ENCODE measurements at regions not wholly inside any gene's neighbourhood (a gene's known extent, or its start where the extent isn't known, plus 50 kb on each side); places are given as distances from the start of the nearest gene placed in this dataset.

GRCh38 chr5:143955141-143955540 lies 143.2 kb downstream of the HMHB1 start:
- H2AFZ ChIP-seq (ENCODE audit: low read depth, low read length) = peak overlapping the region; percentile 39
- TF ChIP-seq EZH2 (IDR thresholded peaks at IDR 0.05; ENCODE audit: insufficient read depth, low read length) = no peak
- no peak for TF ChIP-seq CTCF (IDR thresholded peaks at IDR 0.05; ENCODE audit: insufficient read depth, low read depth, low read length)
- H3K4me2 ChIP-seq (ENCODE audit: low read length) = no peak overlapping the region
- H3K27ac ChIP-seq (ENCODE audit: low read depth, low read length) = no peak overlapping the region
- no peaks in the 10 kb centered on the region for H3K9me3 Mint-ChIP-seq (ENCODE audit: unreplicated experiment)
- no peaks in the 10 kb centered on the region for H3K79me2 ChIP-seq (ENCODE audit: insufficient read depth, low read length)
- H3K9ac ChIP-seq (ENCODE audit: low read length) = no peak overlapping the region
- H3K4me1 ChIP-seq (ENCODE audit: insufficient read depth, low read length) = no peaks in the 10 kb centered on the region
- no peaks in the 10 kb centered on the region for H3K9me3 ChIP-seq (ENCODE audit: insufficient read depth, low read depth, low read length)
- FAIRE-seq = no peak
- no peak overlapping the region for H3K4me3 Mint-ChIP-seq (ENCODE audit: unreplicated experiment)
- peak; percentile 51 for DNase-seq (ENCODE audit: low read depth)
- H3K27me3 Mint-ChIP-seq (ENCODE audit: low read depth, unreplicated experiment) = no peaks in the 10 kb centered on the region
- H4K20me1 ChIP-seq (ENCODE audit: insufficient read depth, low read length) = no peaks in the 10 kb centered on the region
- no peaks in the 10 kb centered on the region for H3K36me3 ChIP-seq (ENCODE audit: insufficient read depth, low read length)
- peak overlapping the region; percentile 70 for H3K27ac Mint-ChIP-seq (ENCODE audit: unreplicated experiment)
- no peak overlapping the region for H3K4me3 ChIP-seq (ENCODE audit: insufficient read depth, low read depth, low read length)
- peaks cover 4% of the 10 kb centered on the region for H3K4me1 Mint-ChIP-seq (ENCODE audit: low read depth, unreplicated experiment)
- no peaks in the 10 kb centered on the region for H3K36me3 Mint-ChIP-seq (ENCODE audit: low read depth, unreplicated experiment)
- H3K27me3 ChIP-seq (ENCODE audit: insufficient read depth, low read length) = no peaks in the 10 kb centered on the region

GRCh38 chr5:143957455-143957854 lies 145.5 kb downstream of the HMHB1 start:
- Histone ChIP-seq H3K4me1 (ENCODE audit: insufficient read depth, low read length) (no peaks in the 10 kb centered on the region), H3K9me3 (ENCODE audit: insufficient read depth, low read depth, low read length) (no peaks in the 10 kb centered on the region), H3K4me2 (ENCODE audit: low read length) (no peak overlapping the region), H2AFZ (ENCODE audit: low read depth, low read length) (no peak overlapping the region), H3K27me3 (ENCODE audit: insufficient read depth, low read length) (no peaks in the 10 kb centered on the region), H3K27ac (ENCODE audit: low read depth, low read length) (no peak overlapping the region), H3K9ac (ENCODE audit: low read length) (no peak overlapping the region), H3K36me3 (ENCODE audit: insufficient read depth, low read length) (no peaks in the 10 kb centered on the region), H3K4me3 (ENCODE audit: insufficient read depth, low read depth, low read length) (no peak overlapping the region), H4K20me1 (ENCODE audit: insufficient read depth, low read length) (no peaks in the 10 kb centered on the region), H3K79me2 (ENCODE audit: insufficient read depth, low read length) (no peaks in the 10 kb centered on the region)
- TF ChIP-seq EZH2 (IDR thresholded peaks at IDR 0.05; ENCODE audit: insufficient read depth, low read length) (no peak), CTCF (IDR thresholded peaks at IDR 0.05; ENCODE audit: insufficient read depth, low read depth, low read length) (peak; percentile 37)
- H3K4me3 Mint-ChIP-seq (ENCODE audit: unreplicated experiment) = no peak overlapping the region
- DNase-seq (ENCODE audit: low read depth) (no peak), FAIRE-seq (no peak)
- no peaks in the 10 kb centered on the region for H3K9me3 Mint-ChIP-seq (ENCODE audit: unreplicated experiment)
- H3K27ac Mint-ChIP-seq (ENCODE audit: unreplicated experiment) = no peak overlapping the region
- no peaks in the 10 kb centered on the region for H3K27me3 Mint-ChIP-seq (ENCODE audit: low read depth, unreplicated experiment)
- H3K36me3 Mint-ChIP-seq (ENCODE audit: low read depth, unreplicated experiment) = no peaks in the 10 kb centered on the region
- H3K4me1 Mint-ChIP-seq (ENCODE audit: low read depth, unreplicated experiment) = peaks cover 4% of the 10 kb centered on the region

- H3K36me3 ChIP-seq (ENCODE audit: insufficient read depth, low read length) = no peaks in the 10 kb centered on the region
- FAIRE-seq (no peak), DNase-seq (ENCODE audit: low read depth) (no peak)
- Mint-ChIP-seq H3K36me3 (ENCODE audit: low read depth, unreplicated experiment) (no peaks in the 10 kb centered on the region), H3K9me3 (ENCODE audit: unreplicated experiment) (no peaks in the 10 kb centered on the region), H3K27me3 (ENCODE audit: low read depth, unreplicated experiment) (no peaks in the 10 kb centered on the region), H3K4me3 (ENCODE audit: unreplicated experiment) (no peak overlapping the region), H3K4me1 (ENCODE audit: low read depth, unreplicated experiment) (peaks cover 3% of the 10 kb centered on the region), H3K27ac (ENCODE audit: unreplicated experiment) (no peak overlapping the region)
- no peak overlapping the region for H2AFZ ChIP-seq (ENCODE audit: low read depth, low read length)
- H3K79me2 ChIP-seq (ENCODE audit: insufficient read depth, low read length) = no peaks in the 10 kb centered on the region
- H3K9me3 ChIP-seq (ENCODE audit: insufficient read depth, low read depth, low read length) = no peaks in the 10 kb centered on the region
- H3K9ac ChIP-seq (ENCODE audit: low read length) = no peak overlapping the region
- H3K27ac ChIP-seq (ENCODE audit: low read depth, low read length) = no peak overlapping the region
- H3K4me2 ChIP-seq (ENCODE audit: low read length) = no peak overlapping the region
- H3K4me1 ChIP-seq (ENCODE audit: insufficient read depth, low read length) = no peaks in the 10 kb centered on the region
- no peaks in the 10 kb centered on the region for H3K27me3 ChIP-seq (ENCODE audit: insufficient read depth, low read length)
- TF ChIP-seq CTCF (IDR thresholded peaks at IDR 0.05; ENCODE audit: insufficient read depth, low read depth, low read length) = no peak
- no peak for TF ChIP-seq EZH2 (IDR thresholded peaks at IDR 0.05; ENCODE audit: insufficient read depth, low read length)
- no peak overlapping the region for H3K4me3 ChIP-seq (ENCODE audit: insufficient read depth, low read depth, low read length)
- H4K20me1 ChIP-seq (ENCODE audit: insufficient read depth, low read length) = no peaks in the 10 kb centered on the region
These were observed 150.2 kb downstream of the HMHB1 start for GRCh38 chr5:143962201-143962600.
